Panc1 (cell line): ENCODE measurements at regions not wholly inside any gene's neighbourhood (a gene's known extent, or its start where the extent isn't known, plus 50 kb on each side); places are given as distances from the start of the nearest gene placed in this dataset.

Experiments used
- SIN3A ChIP-seq: IDR thresholded peaks from 2 replicates; pipeline ENCODE4 v1.6.1; 2012; ENCODE audit warnings: low read depth, mild to moderate bottlenecking, low read length, moderate library complexity, borderline replicate concordance; ENCODE audit not compliant: insufficient read depth
- TF ChIP-seq, protein P1 (sequence below): fragments of 450-650 bp; IDR thresholded peaks from 2 replicates; pipeline ENCODE4 v1.5.1; 2017; ENCODE audit warnings: mild to moderate bottlenecking

- TF ChIP-seq SIN3A = no peak
- TF ChIP-seq, protein P1, sequence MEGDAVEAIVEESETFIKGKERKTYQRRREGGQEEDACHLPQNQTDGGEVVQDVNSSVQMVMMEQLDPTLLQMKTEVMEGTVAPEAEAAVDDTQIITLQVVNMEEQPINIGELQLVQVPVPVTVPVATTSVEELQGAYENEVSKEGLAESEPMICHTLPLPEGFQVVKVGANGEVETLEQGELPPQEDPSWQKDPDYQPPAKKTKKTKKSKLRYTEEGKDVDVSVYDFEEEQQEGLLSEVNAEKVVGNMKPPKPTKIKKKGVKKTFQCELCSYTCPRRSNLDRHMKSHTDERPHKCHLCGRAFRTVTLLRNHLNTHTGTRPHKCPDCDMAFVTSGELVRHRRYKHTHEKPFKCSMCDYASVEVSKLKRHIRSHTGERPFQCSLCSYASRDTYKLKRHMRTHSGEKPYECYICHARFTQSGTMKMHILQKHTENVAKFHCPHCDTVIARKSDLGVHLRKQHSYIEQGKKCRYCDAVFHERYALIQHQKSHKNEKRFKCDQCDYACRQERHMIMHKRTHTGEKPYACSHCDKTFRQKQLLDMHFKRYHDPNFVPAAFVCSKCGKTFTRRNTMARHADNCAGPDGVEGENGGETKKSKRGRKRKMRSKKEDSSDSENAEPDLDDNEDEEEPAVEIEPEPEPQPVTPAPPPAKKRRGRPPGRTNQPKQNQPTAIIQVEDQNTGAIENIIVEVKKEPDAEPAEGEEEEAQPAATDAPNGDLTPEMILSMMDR = no peak
Observed at GRCh38 chr1:194280463-194280862, 1094.0 kb upstream of the B3GALT2 start.
